RWPE1 (cell line): ENCODE measurements at regions not wholly inside any gene's neighbourhood (a gene's known extent, or its start where the extent isn't known, plus 50 kb on each side); places are given as distances from the start of the nearest gene placed in this dataset.

Source experiments
- CTCF ChIA-PET: fragments of 350-600 bp; sonication (Branson Sonifier 250); formaldehyde crosslinking; extraction: SDS; loops from one replicate; lab custom pipeline; 2021; lab: Yijun Ruan, JAX
- POLR2A ChIA-PET: fragments of 400-600 bp; formaldehyde crosslinking; extraction: SDS; loops from one replicate; lab custom pipeline; 2020; ENCODE audit warnings: antibody characterized with exemption; ENCODE audit not compliant: low non-redundant PET; lab: Yijun Ruan, JAX
- DNase-seq: peaks from one replicate; pipeline ENCODE4 v3.0.0; 2012; ENCODE audit warnings: low spot score
- H3K27ac ChIP-seq: fragments of 450-650 bp; 2 replicates; pipeline ENCODE4 v1.5.1; 2017
- CTCF ChIP-seq: fragments of 450-650 bp; conservative IDR thresholded peaks from 2 replicates; pipeline ENCODE4 v1.5.1; 2017; ENCODE audit warnings: low read depth, mild to moderate bottlenecking

GRCh38 chr5:86671536-86671935 lies 53.8 kb downstream of the COX7C start:
- ChIA-PET POLR2A (no interaction called here), CTCF (interaction anchor here (0.7 kb wide), 1 partner anchor 184 kb away, joined by 3 read pairs; no protein-coding TSS in a partner anchor)
- no peak for TF ChIP-seq CTCF
- no peak for DNase-seq
- H3K27ac ChIP-seq = no peak overlapping the region

GRCh38 chr5:86674069-86674468 lies 56.3 kb downstream of the COX7C start:
- POLR2A ChIA-PET = no interaction called here
- no peak overlapping the region for H3K27ac ChIP-seq
- no peak for DNase-seq
- CTCF ChIA-PET = interaction anchor here (0.5 kb wide), 1 partner anchor 94 kb away, joined by 4 read pairs; no protein-coding TSS in a partner anchor
- TF ChIP-seq CTCF = no peak

- no peak for DNase-seq
- H3K27ac ChIP-seq = no peak overlapping the region
- TF ChIP-seq CTCF = no peak
- ChIA-PET CTCF (interaction anchor here (0.7 kb wide), 1 partner anchor 387 kb away, joined by 3 read pairs; no protein-coding TSS in a partner anchor), POLR2A (no interaction called here)
Measured at GRCh38 chr5:86675311-86675710, 57.6 kb downstream of the COX7C start.

- CTCF ChIA-PET = interaction anchor here (0.6 to 1.1 kb wide), 4 partner anchors 10 to 357 kb away, joined by 3 to 6 read pairs (median 3); no protein-coding TSS in a partner anchor
- POLR2A ChIA-PET = no interaction called here
- peak; percentile 68 for TF ChIP-seq CTCF
- no peak overlapping the region for H3K27ac ChIP-seq
- peak; percentile 59 for DNase-seq
Measured at GRCh38 chr5:86679529-86679928, 61.8 kb downstream of the COX7C start.

- TF ChIP-seq CTCF = no peak
- ChIA-PET CTCF (interaction anchor here (1.1 kb wide), 1 partner anchor 9 kb away, joined by 3 read pairs; no protein-coding TSS in a partner anchor), POLR2A (no interaction called here)
- DNase-seq = no peak
- no peak overlapping the region for H3K27ac ChIP-seq
Measured at GRCh38 chr5:86679949-86680348, 62.2 kb downstream of the COX7C start.

GRCh38 chr5:86684222-86684621 lies 66.5 kb downstream of the COX7C start:
- ChIA-PET POLR2A (no interaction called here), CTCF (no interaction called here)
- TF ChIP-seq CTCF = no peak
- DNase-seq = no peak
- H3K27ac ChIP-seq = no peak overlapping the region
